ENCODE measurements at regions not wholly inside any gene's neighbourhood (a gene's known extent, or its start where the extent isn't known, plus 50 kb on each side); places are given as distances from the start of the nearest gene placed in this dataset.

DNA sequence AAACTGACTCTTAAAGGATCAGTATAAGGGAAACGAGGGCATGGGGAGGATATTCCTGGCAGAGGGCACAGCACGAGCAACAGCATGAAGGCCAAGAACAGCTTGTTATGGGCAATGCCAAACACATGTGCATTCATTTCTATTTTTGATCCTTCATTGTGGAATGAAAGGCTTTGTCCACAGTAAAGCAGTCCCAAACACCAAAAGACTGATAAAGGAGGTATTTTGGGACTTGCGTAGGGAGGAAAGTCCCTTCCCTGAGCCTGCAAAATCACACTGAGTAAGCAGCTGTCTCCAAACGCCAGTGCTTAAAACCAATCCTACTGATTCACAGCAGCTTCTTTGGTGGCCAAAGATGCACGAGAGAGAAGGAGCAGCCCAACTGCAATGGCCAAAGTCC lies 138.2 kb downstream of the UNC5CL start (continued):
- TF ChIP-seq, protein P1, sequence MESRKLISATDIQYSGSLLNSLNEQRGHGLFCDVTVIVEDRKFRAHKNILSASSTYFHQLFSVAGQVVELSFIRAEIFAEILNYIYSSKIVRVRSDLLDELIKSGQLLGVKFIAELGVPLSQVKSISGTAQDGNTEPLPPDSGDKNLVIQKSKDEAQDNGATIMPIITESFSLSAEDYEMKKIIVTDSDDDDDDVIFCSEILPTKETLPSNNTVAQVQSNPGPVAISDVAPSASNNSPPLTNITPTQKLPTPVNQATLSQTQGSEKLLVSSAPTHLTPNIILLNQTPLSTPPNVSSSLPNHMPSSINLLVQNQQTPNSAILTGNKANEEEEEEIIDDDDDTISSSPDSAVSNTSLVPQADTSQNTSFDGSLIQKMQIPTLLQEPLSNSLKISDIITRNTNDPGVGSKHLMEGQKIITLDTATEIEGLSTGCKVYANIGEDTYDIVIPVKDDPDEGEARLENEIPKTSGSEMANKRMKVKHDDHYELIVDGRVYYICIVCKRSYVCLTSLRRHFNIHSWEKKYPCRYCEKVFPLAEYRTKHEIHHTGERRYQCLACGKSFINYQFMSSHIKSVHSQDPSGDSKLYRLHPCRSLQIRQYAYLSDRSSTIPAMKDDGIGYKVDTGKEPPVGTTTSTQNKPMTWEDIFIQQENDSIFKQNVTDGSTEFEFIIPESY (IDR thresholded peaks at IDR 0.05; ENCODE audit: extremely low read depth, insufficient replicate concordance, low read length) = no peak
- TF ChIP-seq MAX (IDR thresholded peaks at IDR 0.05) (no peak), TCF7L2 (IDR thresholded peaks at IDR 0.05; ENCODE audit: borderline replicate concordance, extremely low read depth, insufficient read depth, insufficient read length) (no peak), ELF1 (IDR thresholded peaks at IDR 0.05; ENCODE audit: borderline replicate concordance, low read depth) (no peak), ZNF274 (IDR thresholded peaks at IDR 0.05; ENCODE audit: low read depth, low read length) (no peak), CBX3 (IDR thresholded peaks at IDR 0.05; ENCODE audit: low read depth) (no peak), SIN3A (IDR thresholded peaks at IDR 0.05; ENCODE audit: low read depth) (no peak), JUND (IDR thresholded peaks at IDR 0.05) (no peak), CEBPB (IDR thresholded peaks at IDR 0.05; ENCODE audit: low read depth) (no peak)
- TF ChIP-seq, protein P2, sequence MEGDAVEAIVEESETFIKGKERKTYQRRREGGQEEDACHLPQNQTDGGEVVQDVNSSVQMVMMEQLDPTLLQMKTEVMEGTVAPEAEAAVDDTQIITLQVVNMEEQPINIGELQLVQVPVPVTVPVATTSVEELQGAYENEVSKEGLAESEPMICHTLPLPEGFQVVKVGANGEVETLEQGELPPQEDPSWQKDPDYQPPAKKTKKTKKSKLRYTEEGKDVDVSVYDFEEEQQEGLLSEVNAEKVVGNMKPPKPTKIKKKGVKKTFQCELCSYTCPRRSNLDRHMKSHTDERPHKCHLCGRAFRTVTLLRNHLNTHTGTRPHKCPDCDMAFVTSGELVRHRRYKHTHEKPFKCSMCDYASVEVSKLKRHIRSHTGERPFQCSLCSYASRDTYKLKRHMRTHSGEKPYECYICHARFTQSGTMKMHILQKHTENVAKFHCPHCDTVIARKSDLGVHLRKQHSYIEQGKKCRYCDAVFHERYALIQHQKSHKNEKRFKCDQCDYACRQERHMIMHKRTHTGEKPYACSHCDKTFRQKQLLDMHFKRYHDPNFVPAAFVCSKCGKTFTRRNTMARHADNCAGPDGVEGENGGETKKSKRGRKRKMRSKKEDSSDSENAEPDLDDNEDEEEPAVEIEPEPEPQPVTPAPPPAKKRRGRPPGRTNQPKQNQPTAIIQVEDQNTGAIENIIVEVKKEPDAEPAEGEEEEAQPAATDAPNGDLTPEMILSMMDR (IDR thresholded peaks at IDR 0.05 in 2 of 3, conservative IDR thresholded peaks at IDR 0.05 in 1 of 3; ENCODE audit: borderline replicate concordance in 1 of 3, insufficient read depth in 1 of 3, low read depth in 2 of 3, low read length in 2 of 3) = no peak
- TF ChIP-seq, protein P3, sequence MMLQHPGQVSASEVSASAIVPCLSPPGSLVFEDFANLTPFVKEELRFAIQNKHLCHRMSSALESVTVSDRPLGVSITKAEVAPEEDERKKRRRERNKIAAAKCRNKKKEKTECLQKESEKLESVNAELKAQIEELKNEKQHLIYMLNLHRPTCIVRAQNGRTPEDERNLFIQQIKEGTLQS (IDR thresholded peaks at IDR 0.05) = no peak

Measured in HCT116 (cell line).